Effector CD8-positive, alpha-beta T cell (primary cell): ENCODE measurements at regions not wholly inside any gene's neighbourhood (a gene's known extent, or its start where the extent isn't known, plus 50 kb on each side); places are given as distances from the start of the nearest gene placed in this dataset.

Experiments
- DNase-seq: peaks from one replicate; lab custom pipeline; 2025; lab: John Stamatoyannopoulos, UW

GRCh38 chr11:11135820-11136476, 217.1 kb downstream of the CSNK2A3 start:
- DNase-seq: no peak

- DNase-seq: no peak
Observed at GRCh38 chr11:11129118-11129517, 223.9 kb downstream of the CSNK2A3 start.

GRCh38 chr11:11125618-11126017, 227.4 kb downstream of the CSNK2A3 start:
- no peak for DNase-seq

- no peak for DNase-seq
Observed at GRCh38 chr11:11122749-11123148, 230.3 kb downstream of the CSNK2A3 start.

GRCh38 chr11:11119917-11120316, 233.1 kb downstream of the CSNK2A3 start:
- no peak for DNase-seq

GRCh38 chr11:11117730-11118129, 235.3 kb downstream of the CSNK2A3 start:
- no peak for DNase-seq

- DNase-seq: no peak
Observed at GRCh38 chr11:11115475-11115874, 237.6 kb downstream of the CSNK2A3 start.

GRCh38 chr11:11113626-11114025, 239.4 kb downstream of the CSNK2A3 start:
- DNase-seq: no peak

GRCh38 chr11:11108026-11108425, 245.0 kb downstream of the CSNK2A3 start:
- DNase-seq: no peak

- no peak for DNase-seq
Observed at GRCh38 chr11:11107076-11107723, 245.8 kb downstream of the CSNK2A3 start.

- DNase-seq: no peak
Observed at GRCh38 chr11:11105361-11105760, 247.5 kb upstream of the ZBED5 start.

- no peak for DNase-seq
Observed at GRCh38 chr11:11095831-11096723, 238.2 kb upstream of the ZBED5 start.

GRCh38 chr11:11090495-11090894, 232.6 kb upstream of the ZBED5 start:
- DNase-seq: no peak

GRCh38 chr11:11089805-11090204, 232.0 kb upstream of the ZBED5 start:
- DNase-seq: no peak

GRCh38 chr11:11086979-11087378, 229.1 kb upstream of the ZBED5 start:
- DNase-seq: no peak

GRCh38 chr11:11085580-11085979, 227.7 kb upstream of the ZBED5 start:
- no peak for DNase-seq

GRCh38 chr11:11084337-11084736, 226.5 kb upstream of the ZBED5 start:
- no peak for DNase-seq

GRCh38 chr11:11083441-11083840, 225.6 kb upstream of the ZBED5 start:
- DNase-seq: no peak

- no peak for DNase-seq
Observed at GRCh38 chr11:11082646-11083045, 224.8 kb upstream of the ZBED5 start.

GRCh38 chr11:11081776-11082175, 223.9 kb upstream of the ZBED5 start:
- no peak for DNase-seq

- no peak for DNase-seq
Observed at GRCh38 chr11:11081288-11081687, 223.4 kb upstream of the ZBED5 start.

- DNase-seq: no peak
Observed at GRCh38 chr11:11078344-11079086, 220.7 kb upstream of the ZBED5 start.
